ENCODE measurements at regions not wholly inside any gene's neighbourhood (a gene's known extent, or its start where the extent isn't known, plus 50 kb on each side); places are given as distances from the start of the nearest gene placed in this dataset.

GRCh38 chr13:91292630-91293221, 54.8 kb upstream of the MIR17HG start:
- H3K4me3 Mint-ChIP-seq = no peak overlapping the region
- H3K4me1 Mint-ChIP-seq = no peaks in the 10 kb centered on the region
- H3K27ac Mint-ChIP-seq = no peak overlapping the region
- peaks cover 4% of the 10 kb centered on the region for H3K27me3 Mint-ChIP-seq
- no peaks in the 10 kb centered on the region for H3K9me3 Mint-ChIP-seq
- no peak for DNase-seq
- H3K36me3 Mint-ChIP-seq = no peaks in the 10 kb centered on the region

GRCh38 chr13:91295712-91296410, 51.6 kb upstream of the MIR17HG start:
- H3K9me3 Mint-ChIP-seq = no peaks in the 10 kb centered on the region
- no peak overlapping the region for H3K4me3 Mint-ChIP-seq
- no peaks in the 10 kb centered on the region for H3K4me1 Mint-ChIP-seq
- no peak overlapping the region for H3K27ac Mint-ChIP-seq
- no peaks in the 10 kb centered on the region for H3K36me3 Mint-ChIP-seq
- peaks cover 4% of the 10 kb centered on the region for H3K27me3 Mint-ChIP-seq
- DNase-seq = no peak

GRCh38 chr13:91297503-91297902, 50.0 kb upstream of the MIR17HG start:
- H3K36me3 Mint-ChIP-seq = no peaks in the 10 kb centered on the region
- no peaks in the 10 kb centered on the region for H3K9me3 Mint-ChIP-seq
- H3K4me1 Mint-ChIP-seq = no peaks in the 10 kb centered on the region
- no peak overlapping the region for H3K4me3 Mint-ChIP-seq
- H3K27ac Mint-ChIP-seq = no peak overlapping the region
- DNase-seq = no peak
- H3K27me3 Mint-ChIP-seq = peaks cover 4% of the 10 kb centered on the region

Measured in activated naive CD8-positive, alpha-beta T cell treated with anti-CD3 and anti-CD28 coated beads for 36 hours (primary cell).